Epithelial cell of proximal tubule (primary cell): ENCODE measurements at regions not wholly inside any gene's neighbourhood (a gene's known extent, or its start where the extent isn't known, plus 50 kb on each side); places are given as distances from the start of the nearest gene placed in this dataset.

Experiments
- DNase-seq: peaks from one replicate; pipeline ENCODE4 v3.0.0-alpha.2; 2011; ENCODE audit warnings: low read depth
- H3K4me3 ChIP-seq: 2 replicates; pipeline ENCODE4 v1.5.1; 2011; ENCODE audit warnings: low read depth, mild to moderate bottlenecking, low read length
- TF ChIP-seq, protein P1 (sequence below): conservative IDR thresholded peaks from 2 replicates; pipeline ENCODE4 v1.5.1; 2012; ENCODE audit warnings: low read depth, mild to moderate bottlenecking, low read length

DNA sequence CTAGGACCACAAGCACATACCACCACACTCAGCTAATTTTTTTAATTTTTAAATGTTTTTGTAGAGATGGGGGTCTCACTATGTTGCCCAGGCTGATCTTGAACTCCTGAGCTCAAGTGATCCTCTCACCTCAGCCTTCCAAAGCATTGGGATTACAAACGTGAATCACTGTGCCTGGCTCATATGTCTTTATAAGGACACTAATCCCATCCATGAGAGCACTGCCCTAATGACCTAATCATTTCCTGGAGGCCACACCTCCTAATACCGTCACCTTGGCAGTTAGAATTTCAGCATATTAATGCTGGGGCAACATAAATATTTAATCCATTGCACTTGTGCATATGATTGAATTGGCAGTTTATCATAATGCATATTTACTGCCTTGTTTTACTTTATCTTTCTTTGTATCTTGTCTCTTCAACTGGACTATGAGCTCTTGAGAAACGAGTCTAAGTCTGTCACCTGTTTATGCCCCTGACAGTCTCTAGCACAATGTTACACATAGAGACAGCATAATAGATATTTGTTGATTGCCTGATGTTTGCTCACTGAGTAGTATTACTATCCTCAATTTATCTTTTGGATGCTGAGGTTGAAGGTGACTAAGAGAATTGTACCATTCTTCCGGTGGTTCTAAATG is 172.0 kb downstream of the AASDH start:
- no peak for DNase-seq
- H3K4me3 ChIP-seq = no peak overlapping the region
- TF ChIP-seq, protein P1, sequence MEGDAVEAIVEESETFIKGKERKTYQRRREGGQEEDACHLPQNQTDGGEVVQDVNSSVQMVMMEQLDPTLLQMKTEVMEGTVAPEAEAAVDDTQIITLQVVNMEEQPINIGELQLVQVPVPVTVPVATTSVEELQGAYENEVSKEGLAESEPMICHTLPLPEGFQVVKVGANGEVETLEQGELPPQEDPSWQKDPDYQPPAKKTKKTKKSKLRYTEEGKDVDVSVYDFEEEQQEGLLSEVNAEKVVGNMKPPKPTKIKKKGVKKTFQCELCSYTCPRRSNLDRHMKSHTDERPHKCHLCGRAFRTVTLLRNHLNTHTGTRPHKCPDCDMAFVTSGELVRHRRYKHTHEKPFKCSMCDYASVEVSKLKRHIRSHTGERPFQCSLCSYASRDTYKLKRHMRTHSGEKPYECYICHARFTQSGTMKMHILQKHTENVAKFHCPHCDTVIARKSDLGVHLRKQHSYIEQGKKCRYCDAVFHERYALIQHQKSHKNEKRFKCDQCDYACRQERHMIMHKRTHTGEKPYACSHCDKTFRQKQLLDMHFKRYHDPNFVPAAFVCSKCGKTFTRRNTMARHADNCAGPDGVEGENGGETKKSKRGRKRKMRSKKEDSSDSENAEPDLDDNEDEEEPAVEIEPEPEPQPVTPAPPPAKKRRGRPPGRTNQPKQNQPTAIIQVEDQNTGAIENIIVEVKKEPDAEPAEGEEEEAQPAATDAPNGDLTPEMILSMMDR = no peak

DNA sequence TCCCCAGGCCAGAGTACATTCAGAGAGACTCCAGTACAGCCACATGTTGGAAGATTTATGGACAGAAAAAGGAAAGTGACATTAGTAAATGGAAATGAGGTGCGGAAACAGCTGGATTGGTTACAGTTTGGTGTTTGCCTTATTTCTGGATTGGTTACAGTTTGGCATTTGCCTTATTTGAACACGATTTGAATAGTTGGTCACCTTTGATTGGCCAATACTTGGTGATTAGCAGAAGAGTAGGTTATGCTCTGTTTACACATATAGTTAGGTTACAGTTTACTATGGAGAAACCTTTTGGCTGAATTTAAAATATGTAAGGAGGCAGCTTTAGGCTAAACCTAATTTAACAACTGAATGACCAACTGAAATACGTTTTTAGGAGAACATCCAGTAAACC is 173.7 kb downstream of the AASDH start:
- DNase-seq = no peak
- H3K4me3 ChIP-seq = no peak overlapping the region
- TF ChIP-seq, protein P1 = no peak

DNA sequence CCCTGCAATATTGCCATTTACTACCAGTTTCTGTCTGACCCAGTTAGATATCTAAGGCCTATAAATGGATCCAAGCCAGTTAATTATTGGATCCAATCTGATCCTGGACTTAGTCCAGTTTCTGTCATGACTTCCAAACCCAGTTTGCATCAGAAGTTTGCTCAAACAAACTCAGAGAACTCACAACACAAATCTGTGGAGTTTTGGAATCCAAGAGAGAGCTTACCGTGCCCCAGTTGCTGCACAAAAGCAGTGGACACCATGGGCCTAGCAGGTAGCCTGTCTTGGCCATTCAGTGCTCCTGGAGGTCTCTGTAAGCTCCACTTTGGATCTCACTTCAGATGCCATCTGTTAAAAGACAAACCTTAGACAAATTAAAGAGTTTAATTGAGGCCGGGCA is 174.5 kb downstream of the AASDH start:
- TF ChIP-seq, protein P1 = no peak
- H3K4me3 ChIP-seq = no peak overlapping the region
- no peak for DNase-seq

DNA sequence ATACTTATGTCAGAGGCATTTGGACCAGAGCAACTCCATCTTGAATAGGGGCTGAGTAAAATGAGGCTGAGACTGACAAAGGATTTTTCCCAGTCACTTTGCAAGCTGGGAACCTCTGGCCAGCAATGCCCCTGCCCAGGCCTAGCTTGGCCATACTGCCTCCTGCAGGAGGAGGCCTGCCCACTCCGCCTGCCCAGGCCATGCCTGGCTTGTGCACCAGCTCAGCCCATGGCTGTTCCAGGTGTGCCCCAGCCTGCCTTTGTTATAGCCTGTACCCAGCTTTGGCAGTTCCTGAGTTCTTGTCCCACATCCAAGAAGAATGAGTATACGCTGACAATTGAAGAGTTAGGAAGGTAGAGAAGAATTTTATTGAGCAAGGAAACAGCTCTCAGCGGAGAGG is 176.1 kb downstream of the AASDH start:
- no peak overlapping the region for H3K4me3 ChIP-seq
- TF ChIP-seq, protein P1 = no peak
- DNase-seq = no peak

DNA sequence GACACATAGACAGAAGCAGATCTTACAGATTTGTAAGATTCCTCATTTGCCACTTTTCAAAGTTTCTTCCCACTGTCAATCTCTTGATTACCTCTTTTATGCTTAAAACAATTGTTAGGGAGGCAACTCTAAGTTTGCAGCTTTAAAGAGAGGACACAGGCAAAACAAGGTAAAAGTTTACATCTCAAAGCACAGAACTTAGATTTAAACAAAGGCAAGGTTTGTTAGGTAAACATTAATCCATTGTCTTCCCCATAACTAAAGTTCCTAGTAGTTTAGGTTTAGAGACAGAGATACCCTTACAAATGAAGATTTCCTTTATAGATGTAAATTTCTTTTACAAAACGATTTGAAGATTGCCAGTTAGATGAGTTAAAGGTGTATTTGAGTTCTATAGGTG is 176.9 kb downstream of the AASDH start:
- TF ChIP-seq, protein P1 = no peak
- H3K4me3 ChIP-seq = no peak overlapping the region
- no peak for DNase-seq

DNA sequence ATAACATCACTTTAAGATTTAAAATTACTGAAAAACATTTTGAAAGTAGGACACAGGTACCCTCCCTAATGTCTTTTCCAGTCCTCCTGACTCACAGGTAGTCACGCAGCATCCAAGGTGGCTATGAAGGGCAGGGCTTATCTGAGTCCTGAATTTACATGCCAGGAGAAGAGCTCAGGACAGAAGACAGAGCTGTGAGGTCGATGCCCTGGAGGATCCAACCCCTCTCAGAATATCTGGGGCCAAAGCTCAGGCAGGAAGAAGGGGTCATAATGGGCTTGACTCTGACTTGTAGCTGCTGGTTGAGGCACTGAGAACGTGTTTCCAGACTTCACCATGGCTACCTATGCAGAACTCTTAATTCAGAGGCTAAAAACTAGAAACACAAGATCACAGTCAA is 177.5 kb downstream of the AASDH start:
- H3K4me3 ChIP-seq = no peak overlapping the region
- TF ChIP-seq, protein P1 = no peak
- no peak for DNase-seq

DNA sequence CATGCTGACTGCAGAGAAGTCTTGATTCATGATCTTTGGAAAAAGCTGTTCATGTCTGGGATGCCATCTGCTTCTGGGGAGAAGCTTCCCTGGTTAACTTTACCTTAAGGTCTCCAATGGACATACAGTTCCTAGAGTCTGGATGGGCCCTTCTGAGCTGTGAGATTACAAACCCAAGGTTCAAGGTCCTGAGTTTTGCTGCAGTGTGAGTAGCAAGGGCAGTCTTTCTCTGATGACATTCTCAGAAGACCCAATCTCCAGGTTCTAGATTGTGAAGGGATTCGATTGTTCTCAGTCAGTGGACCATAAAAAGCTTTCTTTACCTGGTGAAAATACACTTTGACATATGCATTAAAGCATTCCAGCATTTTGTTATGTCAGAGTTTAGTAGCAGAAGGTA is 179.2 kb downstream of the AASDH start:
- no peak overlapping the region for H3K4me3 ChIP-seq

More for the DNA sequence above, 179.2 kb downstream of the AASDH start:
- TF ChIP-seq, protein P1 = no peak
- no peak for DNase-seq
